ENCODE measurements at regions not wholly inside any gene's neighbourhood (a gene's known extent, or its start where the extent isn't known, plus 50 kb on each side); places are given as distances from the start of the nearest gene placed in this dataset.

- TF ChIP-seq ZMAT4 (CRISPR knock-in tag; IDR thresholded peaks at IDR 0.05), result no peak
- no peak for TF ChIP-seq GRHL2 (CRISPR knock-in tag; IDR thresholded peaks at IDR 0.05; ENCODE audit: insufficient replicate concordance, severe bottlenecking)
- TF ChIP-seq SOX15 (CRISPR knock-in tag; IDR thresholded peaks at IDR 0.05), result no peak
- no peak for TF ChIP-seq NR3C1 (CRISPR knock-in tag; conservative IDR thresholded peaks at IDR 0.05; ENCODE audit: low read depth)
- no peak for TF ChIP-seq ARID4B (CRISPR knock-in tag; IDR thresholded peaks at IDR 0.05; ENCODE audit: borderline replicate concordance)
- TF ChIP-seq ZNF281 (CRISPR knock-in tag; IDR thresholded peaks at IDR 0.05), result no peak
- TF ChIP-seq EMX1 (CRISPR knock-in tag; IDR thresholded peaks at IDR 0.05), result no peak
Observed at GRCh38 chr15:93143186-93143585, 54.2 kb upstream of the RGMA start (continued).

- no peak for ATAC-seq
- peaks cover 5% of the 10 kb centered on the region for H3K4me1 Mint-ChIP-seq
- no peak for TF ChIP-seq ATF1 (CRISPR knock-in tag; IDR thresholded peaks at IDR 0.05)
- TF ChIP-seq ATF6 (CRISPR knock-in tag; IDR thresholded peaks at IDR 0.05), result no peak
- no peak for TF ChIP-seq ATF2 (CRISPR knock-in tag; IDR thresholded peaks at IDR 0.05; ENCODE audit: borderline replicate concordance, low read depth)
- TF ChIP-seq ZNF532 (CRISPR knock-in tag; IDR thresholded peaks at IDR 0.05; ENCODE audit: borderline replicate concordance), result no peak
- no peak for TF ChIP-seq NR2C2 (CRISPR knock-in tag; IDR thresholded peaks at IDR 0.05)
- no peak for TF ChIP-seq HMGA2 (CRISPR knock-in tag; IDR thresholded peaks at IDR 0.05)
- TF ChIP-seq ZNF512 (CRISPR knock-in tag; IDR thresholded peaks at IDR 0.05; ENCODE audit: borderline replicate concordance), result no peak
- ChIA-PET POLR2A (interaction anchor here (0.7 kb wide), 1 partner anchor 827 kb away, joined by 3 read pairs; no protein-coding TSS in a partner anchor), CTCF (interaction anchor here (1.6 kb wide), 1 partner anchor 109 kb away, joined by 3 read pairs; no protein-coding TSS in a partner anchor)
- no peaks in the 10 kb centered on the region for H3K36me3 Mint-ChIP-seq
- H3K27ac Mint-ChIP-seq, result no peak overlapping the region
- peaks cover 47% of the 10 kb centered on the region for H3K27me3 Mint-ChIP-seq (ENCODE audit: low read depth)
- H3K9me3 Mint-ChIP-seq, result no peaks in the 10 kb centered on the region
- no peak for DNase-seq (ENCODE audit: low spot score)
- no peak overlapping the region for H3K4me3 Mint-ChIP-seq
Observed at GRCh38 chr15:93141371-93141794, 52.4 kb upstream of the RGMA start.
